ENCODE measurements at regions not wholly inside any gene's neighbourhood (a gene's known extent, or its start where the extent isn't known, plus 50 kb on each side); places are given as distances from the start of the nearest gene placed in this dataset.

DNA sequence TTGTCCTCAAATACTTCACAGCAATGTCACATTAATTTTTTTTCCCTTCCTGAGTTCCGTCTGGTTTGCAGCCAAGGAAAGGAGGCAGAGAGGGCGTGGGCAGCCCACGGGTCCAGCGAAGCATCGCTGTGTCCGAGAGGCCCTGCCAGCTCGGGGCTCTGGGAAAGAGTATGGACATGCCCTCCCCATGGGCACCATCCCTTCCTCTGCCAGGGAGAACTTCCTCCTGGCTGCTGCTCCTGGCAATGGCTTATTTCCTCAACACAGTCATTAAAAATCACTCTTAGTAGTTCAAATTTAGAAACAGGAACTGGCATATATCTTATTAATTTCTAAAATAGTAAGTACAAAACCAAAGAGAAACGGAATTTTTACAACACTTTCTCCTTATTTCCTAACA, 115.4 kb downstream of the RIPK4 start:
- no peak for DNase-seq

GRCh38 chr21:41650526-41651145, 116.2 kb downstream of the RIPK4 start:
- DNase-seq, result no peak

DNA sequence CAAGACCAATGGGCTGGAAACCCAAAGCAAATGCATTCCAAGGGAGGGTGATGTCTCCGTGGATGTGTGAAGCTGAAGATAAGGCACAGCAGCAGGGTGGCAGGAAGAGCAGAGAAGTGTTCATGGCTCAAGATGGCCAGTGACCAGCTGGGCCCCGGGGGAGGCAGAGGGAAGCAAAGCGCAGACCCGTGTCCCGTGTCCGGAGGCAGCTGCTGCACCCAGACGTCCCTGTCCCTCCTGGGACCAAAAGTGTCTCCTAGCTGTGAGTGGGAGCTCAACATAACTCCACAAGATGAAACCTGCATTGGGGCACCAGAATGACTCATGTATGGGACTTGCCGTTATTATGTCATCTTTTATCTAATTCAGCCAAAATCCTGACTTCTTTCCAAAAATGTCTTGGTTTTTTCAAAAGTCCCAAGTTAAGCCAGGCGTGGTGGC, 118.2 kb downstream of the RIPK4 start:
- no peak for DNase-seq

DNA sequence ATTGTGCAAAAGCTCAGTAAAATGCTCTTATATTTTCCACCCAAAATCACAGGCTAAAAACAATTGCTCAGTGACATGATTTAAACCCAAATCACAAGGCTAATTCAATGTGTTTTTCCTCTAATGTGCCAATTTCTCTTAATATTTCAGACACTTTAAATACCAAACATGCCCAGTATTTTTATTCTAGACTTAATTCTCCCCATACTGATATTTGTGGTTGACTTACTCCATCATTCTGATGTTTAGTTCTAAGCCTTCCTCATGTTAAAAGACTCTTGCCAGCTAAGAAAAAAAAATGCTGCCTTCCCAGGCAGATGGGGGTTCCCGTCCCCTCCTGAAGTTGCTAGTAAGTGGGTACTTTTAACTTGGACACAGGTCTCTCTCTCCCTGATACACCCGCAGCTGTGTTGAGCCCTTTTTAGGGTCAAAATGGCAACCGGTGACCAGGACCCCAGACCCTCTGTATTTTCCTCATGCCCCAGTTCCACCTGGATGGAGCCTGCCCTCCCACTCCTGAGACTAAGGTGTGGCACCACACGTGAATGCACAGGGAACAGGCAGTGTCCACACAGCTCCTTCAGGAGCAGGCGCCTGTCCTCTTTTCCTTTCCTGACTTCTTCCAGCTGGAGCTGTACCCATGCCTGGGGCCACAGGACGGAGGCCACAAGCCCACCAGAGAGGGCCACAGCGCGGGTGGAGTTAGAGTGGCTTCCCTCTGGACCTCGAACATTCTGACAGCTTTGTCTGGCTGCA, 118.9 kb downstream of the RIPK4 start:
- DNase-seq, result no peak

- no peak for DNase-seq
Observed at GRCh38 chr21:41643246-41643966, 123.4 kb downstream of the RIPK4 start.

DNA sequence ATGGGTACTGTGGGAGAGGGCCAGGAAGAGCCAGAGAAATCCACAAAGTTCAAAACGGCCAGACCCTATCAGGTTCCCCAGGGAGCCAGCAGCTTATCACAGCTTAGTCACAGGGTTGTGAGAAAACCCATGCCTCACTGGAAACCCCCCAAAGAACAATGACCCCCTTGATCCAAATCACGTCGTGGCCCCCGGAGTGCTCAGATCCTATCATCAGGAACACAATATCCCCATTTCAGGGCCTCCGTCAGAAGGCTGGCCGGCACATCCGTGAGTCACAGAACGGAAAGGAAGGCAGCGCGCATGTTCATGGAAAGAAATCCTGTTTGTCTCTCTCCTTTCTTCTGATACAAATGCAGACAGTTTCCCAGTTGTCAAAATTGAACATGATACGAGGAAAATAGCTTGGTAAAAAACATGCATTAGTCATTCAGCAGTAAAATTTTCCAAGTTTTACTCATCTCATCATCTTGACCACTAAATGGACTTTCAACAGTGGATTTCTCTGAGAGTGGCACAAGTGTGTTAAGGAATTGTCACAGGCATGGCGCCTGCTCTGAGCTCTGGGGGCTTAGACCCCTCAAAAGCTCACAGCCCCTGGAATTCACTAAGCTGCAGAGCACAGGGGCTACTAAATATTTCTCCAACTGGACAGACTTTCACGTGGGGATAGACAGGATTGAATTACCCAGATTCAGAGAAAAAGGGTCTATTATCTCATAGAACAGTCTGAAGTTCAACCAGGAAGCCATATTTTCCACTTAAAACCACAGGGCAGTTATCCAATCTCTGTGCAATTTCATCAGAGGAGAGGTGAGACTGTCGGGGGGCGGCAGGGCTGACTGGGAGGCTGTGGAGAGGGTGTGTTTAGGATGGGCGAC, 124.8 kb downstream of the RIPK4 start:
- DNase-seq, result peak; percentile 76

DNA sequence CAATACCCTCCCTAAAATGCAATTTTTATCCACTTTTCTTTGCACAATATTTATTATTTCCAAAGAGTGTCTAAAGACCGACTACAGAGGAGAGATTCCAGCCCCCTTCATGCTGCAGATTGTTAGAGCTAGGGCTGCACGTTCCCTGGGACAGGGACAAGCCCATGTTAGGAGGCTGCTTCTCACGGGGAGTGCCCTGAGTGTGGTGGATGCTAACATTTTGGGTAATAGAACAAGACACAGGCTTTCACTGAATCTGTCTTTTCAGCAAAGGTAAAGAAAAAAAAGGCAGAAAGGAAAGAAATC, 125.4 kb downstream of the RIPK4 start:
- DNase-seq, result no peak

DNA sequence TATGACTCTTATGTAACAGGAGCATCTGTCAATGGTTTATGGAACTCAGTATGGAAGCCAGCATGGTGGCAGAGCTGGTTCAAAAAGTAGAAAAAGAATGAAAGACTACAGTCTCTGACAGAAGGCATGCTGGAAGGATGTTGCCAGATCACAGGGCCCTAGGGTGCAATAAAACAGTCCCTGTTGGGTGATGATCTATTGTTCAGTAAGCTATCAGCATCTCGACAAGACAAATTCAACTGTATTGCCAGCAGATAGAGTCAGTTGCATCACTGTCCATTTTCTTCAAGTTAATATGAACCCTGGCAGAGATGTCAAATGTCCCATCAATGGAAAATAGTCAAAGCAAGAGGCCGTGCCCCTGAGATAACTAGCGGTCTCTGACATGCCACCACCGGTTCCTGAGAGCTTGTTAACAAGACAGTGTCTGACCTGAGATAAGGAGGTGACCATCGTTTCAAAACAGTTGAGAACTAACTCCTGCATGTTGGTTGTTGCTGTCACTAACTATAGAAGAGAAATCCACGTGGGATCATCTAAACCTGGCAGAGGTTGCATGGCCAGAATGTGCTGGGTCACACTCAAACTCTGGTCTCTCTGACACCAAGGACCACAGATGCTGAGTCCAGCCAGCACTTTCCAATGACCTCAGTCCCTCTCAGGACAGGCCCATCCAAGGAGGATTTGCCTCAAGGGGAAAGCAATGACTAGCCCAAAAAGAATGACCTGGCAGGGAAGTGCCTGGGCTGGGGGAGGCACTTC, 125.9 kb downstream of the RIPK4 start:
- peak; percentile 80 for DNase-seq

GRCh38 chr21:41639766-41640165, 127.1 kb downstream of the RIPK4 start:
- no peak for DNase-seq

DNA sequence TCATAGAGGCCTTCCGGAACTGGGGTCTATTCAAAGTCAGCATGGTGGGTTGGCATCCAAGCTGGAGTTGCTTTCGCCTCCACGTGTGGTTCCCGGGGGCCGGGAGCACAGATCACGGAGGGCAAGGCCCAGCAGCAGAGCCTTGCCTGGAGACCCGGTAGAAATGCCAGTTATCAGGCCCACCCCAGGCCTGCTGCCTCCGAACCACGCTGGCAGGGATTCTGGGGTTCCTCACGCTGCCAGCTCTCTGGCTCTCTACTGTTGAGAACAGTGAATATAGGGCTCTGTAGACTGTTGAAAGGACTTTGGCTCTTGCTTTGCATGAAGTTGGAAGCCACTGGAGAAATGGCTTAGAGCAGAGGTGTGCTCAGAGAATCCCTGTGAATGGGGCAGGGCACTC, 127.5 kb downstream of the RIPK4 start:
- no peak for DNase-seq

- DNase-seq, result no peak
Observed at GRCh38 chr21:41638201-41638790, 128.6 kb downstream of the RIPK4 start.

DNA sequence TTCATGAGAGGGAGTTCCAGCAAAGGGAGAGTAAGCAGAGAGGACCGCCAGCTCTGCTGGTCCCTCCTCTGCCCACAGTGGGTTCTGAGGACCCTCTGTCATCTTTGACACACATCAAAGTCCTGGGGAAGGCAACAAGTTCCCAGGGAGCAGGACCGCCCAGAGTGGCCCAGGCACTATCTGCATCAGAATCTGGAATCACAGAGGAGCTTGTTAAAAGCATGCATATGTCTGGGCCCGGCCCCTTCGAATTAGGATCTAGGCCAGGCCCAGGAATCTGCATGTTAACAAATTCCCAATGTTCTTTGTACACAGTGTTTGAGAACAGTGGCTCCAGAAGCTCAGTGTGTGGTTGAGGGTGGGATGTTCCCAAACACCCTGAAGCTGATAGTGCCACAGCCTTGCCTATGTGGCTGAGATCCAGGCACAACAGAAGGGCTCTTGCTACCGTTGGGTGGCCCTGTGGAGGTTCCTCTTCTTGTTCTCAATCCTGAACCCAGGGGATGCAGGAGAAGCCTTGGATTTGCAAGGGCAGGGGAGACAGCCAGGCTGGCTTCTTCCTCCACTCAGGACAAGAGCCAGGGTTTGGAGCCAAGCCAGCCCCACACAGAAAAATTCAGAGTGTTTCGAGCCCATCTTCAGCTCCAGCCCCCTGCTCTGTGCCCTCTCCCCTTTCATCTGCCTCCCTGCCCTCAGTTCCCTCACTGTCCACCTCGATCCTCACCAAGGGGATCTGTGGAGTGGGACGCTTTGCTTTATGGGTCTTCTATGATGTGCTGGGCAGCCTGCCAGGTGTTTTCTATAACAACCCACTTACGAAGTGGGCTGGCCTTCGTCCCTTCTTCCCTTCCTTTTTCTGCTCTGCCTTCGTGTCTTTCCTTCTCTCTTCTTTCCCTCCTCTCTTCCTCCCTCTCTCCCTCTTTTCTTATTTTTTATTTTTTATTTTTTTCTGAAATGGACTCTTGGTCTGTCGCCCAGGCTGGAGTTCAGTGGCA, 129.0 kb upstream of the TMPRSS2 start:
- no peak for DNase-seq

DNA sequence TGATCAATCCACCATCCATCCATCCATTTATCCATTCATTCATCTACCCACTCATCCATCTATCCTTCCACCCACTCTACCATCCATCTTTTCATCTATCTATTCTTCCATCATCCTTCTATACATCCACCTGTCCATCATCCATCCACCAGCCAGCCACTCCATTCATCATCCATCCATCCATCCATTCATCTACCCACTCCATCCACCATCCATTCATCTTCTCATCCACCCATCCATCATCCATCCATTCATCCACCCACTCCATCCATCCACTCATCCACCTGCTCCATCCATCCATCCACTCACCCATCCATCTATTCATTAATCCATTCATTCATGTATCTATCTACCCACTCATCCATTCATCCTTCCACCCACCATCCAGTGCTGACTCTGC, 127.9 kb upstream of the TMPRSS2 start:
- DNase-seq, result no peak

DNA sequence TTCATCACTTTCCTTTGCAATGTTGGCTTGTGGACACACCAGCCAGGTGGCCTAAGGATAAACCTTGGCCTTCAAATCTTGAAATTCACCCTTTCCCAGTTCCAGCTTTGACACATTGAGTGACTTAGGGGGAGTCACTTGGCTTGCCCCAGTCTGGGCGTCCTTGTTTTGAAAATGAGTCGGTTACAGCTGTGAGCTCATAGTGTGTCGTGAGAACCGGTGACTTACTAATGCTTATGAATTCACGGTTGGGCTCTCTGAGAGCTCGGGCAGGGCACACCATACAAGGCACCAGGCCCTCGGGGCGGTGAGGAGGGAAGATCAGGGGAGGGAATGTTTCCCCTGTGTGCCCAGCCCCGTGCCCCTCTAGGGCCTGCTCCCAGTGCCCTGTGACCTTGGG, 126.9 kb upstream of the TMPRSS2 start:
- DNase-seq, result no peak

- DNase-seq, result peak; percentile 93
Observed at GRCh38 chr21:41634211-41634694, 126.3 kb upstream of the TMPRSS2 start.

DNA sequence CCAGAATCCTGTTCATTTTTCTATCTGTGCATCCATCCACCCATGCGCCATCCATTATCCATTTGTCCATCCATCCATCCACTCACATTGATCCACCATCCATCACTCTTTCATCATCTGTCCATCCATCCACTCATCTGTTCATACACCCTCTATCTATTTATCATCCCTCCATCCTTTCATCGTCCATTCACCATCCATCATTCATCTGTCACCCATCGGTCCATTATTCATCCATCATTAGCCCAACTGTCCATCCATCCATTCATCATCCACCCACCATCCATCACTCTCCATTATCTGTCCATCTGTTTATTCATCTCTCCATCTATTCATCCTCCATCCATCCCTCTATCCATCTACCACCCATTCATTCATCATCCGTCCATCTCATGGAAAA, 125.7 kb upstream of the TMPRSS2 start:
- DNase-seq, result no peak

DNA sequence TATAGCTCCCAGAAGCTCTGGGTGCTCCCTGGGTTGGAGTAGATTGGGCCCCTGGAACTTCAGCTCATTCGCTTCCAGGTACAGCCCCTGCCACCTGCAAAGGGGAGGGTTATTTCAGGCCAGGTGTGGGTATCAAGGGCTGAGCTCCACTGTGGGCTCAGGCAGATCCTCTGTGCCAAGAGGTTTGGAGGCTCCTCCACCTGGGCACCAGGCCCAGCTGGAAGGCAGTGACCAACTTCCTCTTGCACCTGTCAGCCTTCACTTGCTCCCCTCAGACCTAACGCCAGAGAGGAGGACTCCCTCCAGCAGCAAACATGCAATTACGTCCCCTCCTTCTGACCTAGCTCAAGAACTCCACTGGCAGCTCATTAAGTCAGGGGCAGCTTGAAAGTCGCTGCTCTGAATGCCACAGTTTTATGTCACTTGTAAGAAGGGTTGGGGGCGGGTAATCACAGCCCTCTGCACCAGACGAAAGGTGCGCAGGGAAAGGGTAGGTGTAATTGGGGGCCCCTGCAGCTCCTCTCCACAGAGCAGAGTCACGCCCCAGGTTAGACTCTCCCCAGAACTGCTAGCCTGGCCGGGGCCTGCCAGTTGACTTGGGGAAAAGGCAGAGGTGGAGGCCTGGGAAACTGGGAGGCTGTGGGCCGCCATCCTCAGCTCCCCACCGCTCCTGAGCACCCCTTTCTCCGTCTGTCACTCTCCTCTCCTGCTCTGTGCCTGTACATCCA, 125.0 kb upstream of the TMPRSS2 start:
- no peak for DNase-seq

- DNase-seq, result no peak
Observed at GRCh38 chr21:41631564-41632461, 123.9 kb upstream of the TMPRSS2 start.

- DNase-seq, result no peak
Observed at GRCh38 chr21:41630917-41631316, 123.0 kb upstream of the TMPRSS2 start.
